GM12892 (cell line): ENCODE measurements at regions not wholly inside any gene's neighbourhood (a gene's known extent, or its start where the extent isn't known, plus 50 kb on each side); places are given as distances from the start of the nearest gene placed in this dataset.

Experiments
- POLR2A ChIP-seq: IDR thresholded peaks from 2 replicates; pipeline ENCODE4 v1.6.1; 2011; ENCODE audit warnings: low read depth, low read length, control low read depth
- POLR2AphosphoS5 ChIP-seq: IDR thresholded peaks from 2 replicates; pipeline ENCODE4 v1.6.1; 2011; ENCODE audit warnings: low read depth, low read length, control low read depth

DNA sequence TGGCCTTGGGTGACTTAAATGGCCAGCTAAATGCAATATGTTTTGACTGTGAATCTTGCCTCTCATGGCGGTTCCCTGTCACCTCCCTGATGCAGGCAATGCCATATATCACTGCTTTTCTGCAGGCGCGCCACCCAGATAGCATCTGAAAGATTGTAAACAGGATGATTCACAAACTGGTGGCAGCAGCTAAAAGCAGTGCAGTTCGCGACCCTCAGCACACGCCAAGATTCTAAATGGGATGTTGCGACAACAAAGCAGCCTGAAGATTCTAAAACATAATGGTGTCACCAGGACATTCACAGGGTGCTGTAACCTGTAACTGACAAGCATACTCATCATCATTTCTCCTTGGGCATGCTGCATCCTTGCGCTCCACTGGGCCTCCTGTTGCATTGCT lies 440.4 kb upstream of the CADM1 start:
- TF ChIP-seq POLR2AphosphoS5 (no peak), POLR2A (no peak)
